Parathyroid adenoma (tissue), 2 donors: ENCODE measurements at regions not wholly inside any gene's neighbourhood (a gene's known extent, or its start where the extent isn't known, plus 50 kb on each side); places are given as distances from the start of the nearest gene placed in this dataset.

Experiments
- H2AFZ ChIP-seq: fragments of 300-600 bp; sonication (generic); one replicate; pipeline ENCODE4 v1.7.0; 2017; ENCODE audit warnings: antibody characterized with exemption, mild to moderate bottlenecking
- H3K27ac ChIP-seq: fragments of 300-600 bp; sonication (generic); one replicate; pipeline ENCODE4 v1.7.0; 2017
- H3K27me3 ChIP-seq: fragments of 300-600 bp; sonication (generic); one replicate; pipeline ENCODE4 v1.7.0; 2017; ENCODE audit warnings: low read length; ENCODE audit not compliant: control insufficient read depth, insufficient read depth
- H3K36me3 ChIP-seq: fragments of 300-600 bp; sonication (generic); one replicate; pipeline ENCODE4 v1.7.0; 2017; ENCODE audit warnings: low read length; ENCODE audit not compliant: control insufficient read depth, insufficient read depth
- H3K4me1 ChIP-seq: fragments of 300-600 bp; sonication (generic); one replicate; pipeline ENCODE4 v1.7.0; 2017; ENCODE audit warnings: control low read depth
- H3K4me2 ChIP-seq: fragments of 300-600 bp; sonication (generic); one replicate; pipeline ENCODE4 v1.7.0; 2017; ENCODE audit warnings: low read length
- H3K4me3 ChIP-seq: fragments of 300-600 bp; sonication (generic); one replicate; pipeline ENCODE4 v1.7.0; 2017; ENCODE audit warnings: low read depth, low read length
- H3K79me2 ChIP-seq: fragments of 300-600 bp; sonication (generic); one replicate; pipeline ENCODE4 v1.7.0; 2017; ENCODE audit warnings: control low read depth
- H3K9ac ChIP-seq: fragments of 300-600 bp; sonication (generic); one replicate; pipeline ENCODE4 v1.7.0; 2017; ENCODE audit warnings: mild to moderate bottlenecking
- H3K9me3 ChIP-seq: fragments of 300-600 bp; sonication (generic); one replicate; pipeline ENCODE4 v1.7.0; 2017; ENCODE audit warnings: low read length; ENCODE audit not compliant: control insufficient read depth
- TF ChIP-seq, protein P1 (sequence below): fragments of 300-600 bp; sonication (generic); IDR thresholded peaks from one replicate; pipeline ENCODE4 v1.7.0; 2017; ENCODE audit warnings: antibody characterized with exemption, mild to moderate bottlenecking
- donor health status: primary hyperparathyroidism.

- Histone ChIP-seq H3K27me3 (no peaks in the 10 kb centered on the region), H3K4me1 (no peaks in the 10 kb centered on the region), H3K4me3 (no peak overlapping the region), H2AFZ (no peak overlapping the region), H3K9me3 (no peaks in the 10 kb centered on the region), H3K36me3 (no peaks in the 10 kb centered on the region), H3K9ac (no peak overlapping the region), H3K27ac (no peak overlapping the region), H3K4me2 (no peak overlapping the region), H3K79me2 (no peaks in the 10 kb centered on the region)
- TF ChIP-seq, protein P1, sequence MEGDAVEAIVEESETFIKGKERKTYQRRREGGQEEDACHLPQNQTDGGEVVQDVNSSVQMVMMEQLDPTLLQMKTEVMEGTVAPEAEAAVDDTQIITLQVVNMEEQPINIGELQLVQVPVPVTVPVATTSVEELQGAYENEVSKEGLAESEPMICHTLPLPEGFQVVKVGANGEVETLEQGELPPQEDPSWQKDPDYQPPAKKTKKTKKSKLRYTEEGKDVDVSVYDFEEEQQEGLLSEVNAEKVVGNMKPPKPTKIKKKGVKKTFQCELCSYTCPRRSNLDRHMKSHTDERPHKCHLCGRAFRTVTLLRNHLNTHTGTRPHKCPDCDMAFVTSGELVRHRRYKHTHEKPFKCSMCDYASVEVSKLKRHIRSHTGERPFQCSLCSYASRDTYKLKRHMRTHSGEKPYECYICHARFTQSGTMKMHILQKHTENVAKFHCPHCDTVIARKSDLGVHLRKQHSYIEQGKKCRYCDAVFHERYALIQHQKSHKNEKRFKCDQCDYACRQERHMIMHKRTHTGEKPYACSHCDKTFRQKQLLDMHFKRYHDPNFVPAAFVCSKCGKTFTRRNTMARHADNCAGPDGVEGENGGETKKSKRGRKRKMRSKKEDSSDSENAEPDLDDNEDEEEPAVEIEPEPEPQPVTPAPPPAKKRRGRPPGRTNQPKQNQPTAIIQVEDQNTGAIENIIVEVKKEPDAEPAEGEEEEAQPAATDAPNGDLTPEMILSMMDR: no peak
These were observed 501.0 kb upstream of the CDH11 start for GRCh38 chr16:65622871-65623270.

- no peaks in the 10 kb centered on the region for H3K36me3 ChIP-seq
- no peaks in the 10 kb centered on the region for H3K4me1 ChIP-seq
- H3K27ac ChIP-seq: no peak overlapping the region
- no peaks in the 10 kb centered on the region for H3K27me3 ChIP-seq
- H3K9me3 ChIP-seq: no peaks in the 10 kb centered on the region
- H3K4me2 ChIP-seq: no peak overlapping the region
- H3K4me3 ChIP-seq: no peak overlapping the region
- TF ChIP-seq, protein P1: no peak
- H2AFZ ChIP-seq: no peak overlapping the region
- no peak overlapping the region for H3K9ac ChIP-seq
- no peaks in the 10 kb centered on the region for H3K79me2 ChIP-seq
These were observed 500.3 kb upstream of the CDH11 start for GRCh38 chr16:65622151-65622550.

- Histone ChIP-seq H3K27ac (no peak overlapping the region), H3K4me3 (no peak overlapping the region), H2AFZ (no peak overlapping the region), H3K4me1 (no peaks in the 10 kb centered on the region), H3K36me3 (no peaks in the 10 kb centered on the region), H3K4me2 (no peak overlapping the region), H3K79me2 (no peaks in the 10 kb centered on the region), H3K9me3 (no peaks in the 10 kb centered on the region), H3K27me3 (no peaks in the 10 kb centered on the region), H3K9ac (no peak overlapping the region)
- TF ChIP-seq, protein P1: no peak
These were observed 499.8 kb upstream of the CDH11 start for GRCh38 chr16:65621640-65622039.

DNA sequence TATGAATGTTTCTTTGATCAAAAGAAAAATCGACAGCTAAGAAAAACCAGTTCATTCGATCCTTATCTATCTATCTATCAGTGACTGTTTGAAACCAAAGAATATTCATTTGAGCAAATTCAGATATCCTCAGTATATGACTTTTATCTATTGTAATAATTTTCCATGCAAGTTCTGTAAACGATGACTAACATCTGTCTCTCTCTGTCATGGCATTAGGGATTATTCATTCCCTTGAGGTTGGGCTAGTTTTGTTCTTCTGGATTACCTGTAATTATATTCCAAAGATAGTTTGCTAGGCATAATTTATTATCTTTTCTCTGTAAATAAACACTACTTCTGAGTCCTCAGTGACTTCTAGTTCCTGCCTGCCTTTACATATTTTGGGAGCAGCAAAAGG, 497.7 kb upstream of the CDH11 start:
- H3K27ac ChIP-seq: no peak overlapping the region
- H3K4me3 ChIP-seq: no peak overlapping the region
- H3K9ac ChIP-seq: no peak overlapping the region
- H3K9me3 ChIP-seq: no peaks in the 10 kb centered on the region
- TF ChIP-seq, protein P1: no peak
- H3K27me3 ChIP-seq: no peaks in the 10 kb centered on the region
- H3K4me2 ChIP-seq: no peak overlapping the region
- no peak overlapping the region for H2AFZ ChIP-seq
- no peaks in the 10 kb centered on the region for H3K36me3 ChIP-seq
- H3K79me2 ChIP-seq: no peaks in the 10 kb centered on the region
- H3K4me1 ChIP-seq: no peaks in the 10 kb centered on the region

GRCh38 chr16:65618931-65619330, 497.1 kb upstream of the CDH11 start:
- no peak overlapping the region for H3K9ac ChIP-seq
- H3K27me3 ChIP-seq: no peaks in the 10 kb centered on the region
- no peaks in the 10 kb centered on the region for H3K4me1 ChIP-seq
- TF ChIP-seq, protein P1: no peak
- H3K4me2 ChIP-seq: no peak overlapping the region
- no peaks in the 10 kb centered on the region for H3K9me3 ChIP-seq
- no peak overlapping the region for H3K4me3 ChIP-seq
- no peak overlapping the region for H3K27ac ChIP-seq
- no peaks in the 10 kb centered on the region for H3K79me2 ChIP-seq
- no peaks in the 10 kb centered on the region for H3K36me3 ChIP-seq
- H2AFZ ChIP-seq: no peak overlapping the region
